ENCODE measurements at regions not wholly inside any gene's neighbourhood (a gene's known extent, or its start where the extent isn't known, plus 50 kb on each side); places are given as distances from the start of the nearest gene placed in this dataset.

DNA sequence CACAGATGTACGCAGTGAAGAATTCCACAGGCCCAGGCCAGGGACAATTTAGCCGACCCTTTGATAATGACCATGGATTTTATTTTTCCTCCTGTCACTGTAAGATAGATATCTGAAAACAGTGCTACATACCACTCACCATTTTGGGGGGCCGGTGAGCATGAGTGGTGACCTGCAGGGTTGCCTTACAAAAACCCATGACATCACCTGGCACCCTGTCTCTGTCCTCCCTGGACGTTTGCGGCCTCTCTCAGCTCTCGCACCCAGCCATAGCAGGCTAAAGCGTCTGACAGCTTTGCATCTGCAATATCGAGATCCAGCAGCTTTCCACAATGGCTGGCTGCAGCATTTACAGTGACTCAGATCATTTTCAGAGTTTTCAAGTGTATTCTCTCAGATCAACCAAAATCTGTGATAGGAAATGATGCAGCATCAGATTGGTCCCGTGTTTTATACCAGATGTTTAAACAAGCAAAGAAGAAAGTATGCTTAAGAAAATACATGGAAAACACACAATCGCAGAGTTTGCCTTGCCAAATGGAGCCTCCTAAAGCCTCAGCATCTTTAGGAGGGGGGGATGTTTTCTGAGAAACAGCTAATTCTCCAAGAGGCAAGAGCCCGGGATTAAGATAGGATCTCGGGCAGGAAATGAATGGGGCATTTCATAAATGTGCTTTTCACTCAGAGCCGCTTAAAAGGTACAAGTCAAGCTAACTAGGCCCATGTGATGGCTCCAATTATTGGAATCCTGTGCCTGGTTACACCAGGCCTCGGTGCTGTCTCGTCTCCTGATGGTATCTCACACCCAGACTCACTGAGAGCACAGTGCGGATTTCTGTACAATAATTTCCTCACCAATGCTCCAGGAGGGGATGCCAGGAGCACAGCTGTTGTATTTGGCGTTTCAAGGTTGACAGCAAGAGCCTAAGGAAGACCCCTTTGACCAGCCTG is 257.3 kb downstream of the XXYLT1 start:
- DNase-seq (ENCODE audit: low read depth): no peak

DNA sequence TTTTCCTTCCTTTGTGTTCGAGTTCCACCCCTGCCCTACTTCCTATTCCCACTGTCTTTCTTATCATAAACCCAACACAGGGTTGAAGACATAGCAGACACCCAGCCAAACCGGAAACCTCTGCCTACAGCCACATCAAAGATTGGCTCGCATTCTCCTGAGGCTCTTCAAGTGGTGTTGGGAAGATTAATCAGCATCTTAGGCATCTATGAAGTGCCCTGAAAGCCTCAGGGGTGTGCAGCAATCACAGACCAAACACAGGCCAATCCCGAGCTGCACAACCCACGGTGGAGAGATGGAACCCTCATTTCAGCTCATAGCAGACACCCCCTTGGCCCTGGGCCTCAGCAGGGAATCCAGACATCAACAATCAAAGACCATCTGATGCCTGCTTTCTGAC is 255.9 kb downstream of the XXYLT1 start:
- no peak for DNase-seq (ENCODE audit: low read depth)

DNA sequence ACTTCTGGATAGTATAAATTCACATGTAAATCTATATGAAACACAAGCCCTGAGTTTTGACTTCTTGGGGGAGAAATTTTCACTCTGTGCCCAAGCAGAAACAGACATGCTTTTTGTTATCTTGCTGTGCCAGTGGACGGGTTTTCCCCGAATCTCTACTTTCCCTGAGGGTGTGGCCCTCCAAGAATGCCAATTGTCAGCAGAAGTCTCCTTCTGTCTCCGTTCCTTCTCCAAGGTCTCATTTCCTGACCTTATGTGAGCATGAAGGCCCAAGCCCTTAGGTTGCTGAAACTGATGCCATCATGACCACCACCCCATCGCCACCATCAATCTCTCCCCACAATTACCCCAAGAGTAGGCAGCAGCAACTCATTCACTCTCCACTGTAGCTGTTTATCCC is 253.8 kb downstream of the XXYLT1 start:
- no peak for DNase-seq (ENCODE audit: low read depth)

Measured in HS-27A (cell line).